ENCODE measurements at regions not wholly inside any gene's neighbourhood (a gene's known extent, or its start where the extent isn't known, plus 50 kb on each side); places are given as distances from the start of the nearest gene placed in this dataset.

DNA sequence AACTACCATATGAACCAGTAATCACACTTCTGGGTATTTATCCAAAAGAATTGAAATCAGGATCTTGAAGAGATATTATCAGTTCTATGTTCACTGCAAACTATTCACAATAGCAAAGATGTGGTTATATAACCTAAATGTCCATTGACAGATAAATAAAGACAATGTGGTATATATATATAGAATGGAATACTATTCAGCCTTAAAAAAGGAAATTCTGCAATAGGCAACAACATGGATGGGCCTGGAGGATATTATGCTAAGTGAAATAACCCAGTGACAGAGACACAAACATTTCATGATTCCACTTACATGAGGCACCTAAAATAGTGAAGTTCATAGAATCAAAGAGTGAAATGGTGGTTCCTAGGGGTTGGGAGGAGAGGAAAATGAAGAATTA, 90.6 kb upstream of the CDK1 start:
- H3K27me3 Mint-ChIP-seq: no peaks in the 10 kb centered on the region

DNA sequence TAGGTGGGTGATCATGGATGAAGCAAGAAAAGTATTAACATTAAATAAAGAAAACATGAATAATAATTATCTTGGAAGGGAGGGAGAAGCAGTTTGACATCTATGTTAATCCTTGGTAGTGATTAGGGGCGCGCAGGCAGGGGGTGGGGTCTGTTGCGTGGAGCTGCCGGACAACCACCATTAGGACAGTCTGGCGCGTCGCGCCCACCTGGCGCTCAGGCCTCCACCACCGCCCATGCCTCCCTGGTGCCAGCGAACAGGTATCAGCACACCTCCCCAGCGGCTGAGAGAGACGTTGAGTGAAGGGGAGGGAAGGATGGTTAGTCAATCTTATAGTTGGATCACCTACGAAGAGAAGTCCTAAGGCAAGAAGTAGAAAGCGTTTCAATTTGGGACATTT, 94.2 kb upstream of the CDK1 start:
- H3K27ac Mint-ChIP-seq: no peak overlapping the region
- no peaks in the 10 kb centered on the region for H3K27me3 Mint-ChIP-seq
- no peaks in the 10 kb centered on the region for H3K4me1 Mint-ChIP-seq
- no peak overlapping the region for H3K4me3 Mint-ChIP-seq
- ATAC-seq (ENCODE audit: low read depth) (no peak), DNase-seq (no peak)
- no peaks in the 10 kb centered on the region for H3K9me3 Mint-ChIP-seq
- no peaks in the 10 kb centered on the region for H3K36me3 Mint-ChIP-seq
- POLR2A ChIA-PET: no interaction called here

More for the DNA sequence above, 90.6 kb upstream of the CDK1 start:
- Mint-ChIP-seq H3K4me1 (no peaks in the 10 kb centered on the region), H3K4me3 (no peak overlapping the region), H3K36me3 (no peaks in the 10 kb centered on the region), H3K9me3 (no peaks in the 10 kb centered on the region), H3K27ac (no peak overlapping the region)
- no peak for DNase-seq
- POLR2A ChIA-PET: no interaction called here
- no peak for ATAC-seq (ENCODE audit: low read depth)

DNA sequence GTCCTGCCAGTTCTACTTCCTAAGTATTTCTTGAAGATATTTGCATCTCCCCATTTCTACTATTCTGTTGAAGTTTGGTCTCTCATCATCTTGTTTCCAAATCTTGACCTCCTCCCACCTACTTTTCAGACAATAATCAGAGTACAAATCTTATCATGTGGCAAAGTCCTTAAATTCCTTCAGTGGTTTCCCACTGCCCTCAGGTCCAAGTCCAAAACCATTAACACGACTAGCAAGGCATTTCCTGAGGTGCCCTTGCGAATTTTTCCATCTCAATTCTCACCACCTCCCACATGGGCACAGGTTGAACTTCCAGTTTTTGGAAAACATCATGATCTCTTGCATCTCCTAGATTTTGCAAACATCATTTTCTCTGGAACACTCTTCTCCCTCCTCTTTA, 97.2 kb upstream of the CDK1 start:
- Mint-ChIP-seq H3K27ac (no peak overlapping the region), H3K4me1 (no peaks in the 10 kb centered on the region), H3K36me3 (no peaks in the 10 kb centered on the region), H3K9me3 (no peaks in the 10 kb centered on the region), H3K4me3 (no peak overlapping the region), H3K27me3 (peaks cover 3% of the 10 kb centered on the region)
- POLR2A ChIA-PET: no interaction called here
- DNase-seq: no peak
- ATAC-seq (ENCODE audit: low read depth): no peak

- ATAC-seq (ENCODE audit: low read depth) (no peak), DNase-seq (no peak)
- Mint-ChIP-seq H3K4me1 (no peaks in the 10 kb centered on the region), H3K27ac (no peak overlapping the region), H3K27me3 (peaks cover 8% of the 10 kb centered on the region), H3K9me3 (no peaks in the 10 kb centered on the region), H3K36me3 (no peaks in the 10 kb centered on the region), H3K4me3 (no peak overlapping the region)
- POLR2A ChIA-PET: no interaction called here
Observed at GRCh38 chr10:60679388-60679990, 98.8 kb upstream of the CDK1 start.

DNA sequence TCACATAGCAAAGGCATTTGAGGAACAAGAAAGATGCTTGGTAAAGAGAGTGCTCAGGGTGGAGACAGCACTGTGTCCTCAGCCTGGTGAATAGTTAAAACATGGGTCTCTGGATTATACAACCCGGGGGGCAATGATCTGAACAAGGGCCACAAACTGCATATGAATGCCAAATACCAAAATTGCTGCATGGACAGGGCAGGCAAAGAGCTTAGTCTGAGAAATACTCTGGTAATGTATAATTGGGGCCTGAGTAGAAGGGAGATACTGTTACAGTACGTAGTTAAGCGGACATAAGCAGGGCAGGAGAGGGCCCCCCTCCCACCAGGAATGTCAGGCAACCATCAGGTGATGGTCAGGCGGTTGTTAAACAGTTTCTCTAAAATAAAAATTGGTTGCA, 99.3 kb upstream of the CDK1 start:
- H3K9me3 Mint-ChIP-seq: peaks cover 3% of the 10 kb centered on the region
- H3K4me3 Mint-ChIP-seq: no peak overlapping the region
- no peak overlapping the region for H3K27ac Mint-ChIP-seq
- H3K4me1 Mint-ChIP-seq: no peaks in the 10 kb centered on the region
- POLR2A ChIA-PET: no interaction called here
- H3K27me3 Mint-ChIP-seq: peaks cover 8% of the 10 kb centered on the region
- DNase-seq (no peak), ATAC-seq (ENCODE audit: low read depth) (no peak)
- no peaks in the 10 kb centered on the region for H3K36me3 Mint-ChIP-seq

DNA sequence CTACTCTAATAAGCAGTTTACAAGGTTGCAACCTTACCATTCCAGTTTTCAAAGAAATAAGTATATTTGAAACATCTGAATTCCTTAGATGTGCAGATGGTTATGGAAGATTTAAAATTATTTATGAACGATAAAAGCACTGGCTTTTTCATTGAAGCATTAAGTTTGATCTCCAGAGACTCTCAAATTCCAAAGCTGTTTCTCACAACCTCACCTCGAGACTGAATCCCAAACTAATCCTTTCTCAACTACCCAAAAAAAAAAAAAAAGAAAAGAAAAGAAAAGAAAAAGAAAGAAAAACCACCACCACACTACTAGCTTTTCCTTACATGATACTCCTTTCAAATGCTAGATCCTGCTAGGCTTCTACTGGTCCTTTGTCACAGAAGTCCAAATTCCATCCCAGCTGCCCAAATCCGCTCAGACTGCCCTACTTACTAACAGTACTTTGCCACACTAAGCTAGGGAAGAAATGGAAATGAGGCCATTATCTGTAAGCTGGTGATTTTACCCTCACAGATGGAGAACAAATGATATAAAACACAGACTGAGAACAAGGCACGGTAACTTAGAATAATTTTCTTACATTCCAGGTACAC, 100.6 kb upstream of the CDK1 start:
- H3K27ac Mint-ChIP-seq: no peak overlapping the region
- H3K9me3 Mint-ChIP-seq: peaks cover 4% of the 10 kb centered on the region
- H3K36me3 Mint-ChIP-seq: no peaks in the 10 kb centered on the region
- peaks cover 8% of the 10 kb centered on the region for H3K27me3 Mint-ChIP-seq
- POLR2A ChIA-PET: no interaction called here
- no peak for DNase-seq
- no peak overlapping the region for H3K4me3 Mint-ChIP-seq
- no peak for ATAC-seq (ENCODE audit: low read depth)
- H3K4me1 Mint-ChIP-seq: no peaks in the 10 kb centered on the region

GRCh38 chr10:60675236-60675635, 103.0 kb upstream of the CDK1 start:
- Mint-ChIP-seq H3K36me3 (no peaks in the 10 kb centered on the region), H3K4me3 (no peak overlapping the region), H3K9me3 (peaks cover 4% of the 10 kb centered on the region), H3K27ac (no peak overlapping the region), H3K27me3 (peaks cover 8% of the 10 kb centered on the region), H3K4me1 (no peaks in the 10 kb centered on the region)
- POLR2A ChIA-PET: no interaction called here
- ATAC-seq (ENCODE audit: low read depth) (no peak), DNase-seq (no peak)

- Mint-ChIP-seq H3K9me3 (peaks cover 4% of the 10 kb centered on the region), H3K27me3 (no peaks in the 10 kb centered on the region), H3K36me3 (no peaks in the 10 kb centered on the region), H3K4me1 (no peaks in the 10 kb centered on the region), H3K4me3 (no peak overlapping the region), H3K27ac (no peak overlapping the region)
- ATAC-seq (ENCODE audit: low read depth) (no peak), DNase-seq (no peak)
- POLR2A ChIA-PET: no interaction called here
Observed at GRCh38 chr10:60669501-60669900, 108.8 kb upstream of the CDK1 start.

DNA sequence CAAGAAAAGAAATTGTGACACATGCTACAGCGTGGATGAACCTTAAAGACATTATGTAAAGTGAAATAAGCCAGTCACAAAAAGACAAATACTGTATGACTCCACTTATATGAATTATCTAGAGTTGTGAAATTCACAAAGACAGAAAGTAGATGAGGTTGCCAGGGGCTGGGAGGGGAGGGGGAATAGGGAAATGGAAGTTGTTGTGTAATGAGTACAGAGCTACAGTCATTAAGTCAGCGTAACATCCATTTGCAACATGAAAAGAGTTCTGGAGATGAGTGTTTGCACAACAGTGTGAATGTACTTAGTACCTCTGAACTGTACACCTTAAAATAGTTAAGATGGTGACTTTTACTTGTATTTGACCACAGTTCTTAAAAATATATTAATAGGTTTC, 112.1 kb upstream of the CDK1 start:
- Mint-ChIP-seq H3K27ac (no peak overlapping the region), H3K4me1 (no peaks in the 10 kb centered on the region), H3K9me3 (no peaks in the 10 kb centered on the region), H3K27me3 (no peaks in the 10 kb centered on the region), H3K4me3 (no peak overlapping the region), H3K36me3 (no peaks in the 10 kb centered on the region)
- no peak for DNase-seq
- POLR2A ChIA-PET: no interaction called here
- no peak for ATAC-seq (ENCODE audit: low read depth)

DNA sequence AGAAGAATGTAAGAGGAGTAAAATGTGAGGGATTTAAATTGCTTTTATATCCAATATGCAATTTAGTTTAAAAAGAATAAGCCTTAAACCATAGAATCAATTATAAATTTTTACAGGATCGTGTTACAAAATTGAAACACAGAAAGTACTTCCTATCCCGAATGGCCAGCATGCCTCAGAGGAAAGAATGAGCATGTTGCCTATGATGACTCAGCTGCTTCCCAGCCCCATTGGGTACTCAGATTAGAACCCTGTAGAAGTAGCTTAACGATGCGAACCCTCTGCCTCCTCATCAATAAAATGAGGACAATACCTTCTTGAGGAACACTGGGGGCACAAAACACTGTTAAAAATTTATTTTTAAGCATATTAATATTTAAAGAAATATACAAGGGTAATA, 113.4 kb upstream of the CDK1 start:
- H3K4me3 Mint-ChIP-seq: no peak overlapping the region

DNA sequence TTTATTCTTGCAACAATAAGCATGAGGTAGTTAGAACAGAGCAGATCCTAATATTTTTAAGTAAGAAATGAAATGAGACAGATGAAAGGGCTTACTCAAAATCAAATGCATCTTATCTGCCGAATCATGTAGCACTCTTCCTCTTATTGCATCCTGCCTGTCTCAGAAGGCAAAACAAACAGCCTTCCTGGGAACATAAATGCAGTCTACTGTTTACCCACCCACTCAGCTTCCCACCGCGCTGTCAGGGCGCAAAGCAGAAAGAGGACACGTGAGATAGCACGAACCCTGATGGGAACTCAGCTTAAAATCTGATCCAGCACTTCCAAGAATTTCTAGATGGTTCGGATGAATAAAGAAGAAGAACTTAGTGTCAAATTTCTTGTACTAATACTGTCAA, 114.4 kb upstream of the CDK1 start:
- Mint-ChIP-seq H3K4me1 (no peaks in the 10 kb centered on the region), H3K27me3 (no peaks in the 10 kb centered on the region), H3K4me3 (no peak overlapping the region), H3K27ac (no peak overlapping the region), H3K36me3 (no peaks in the 10 kb centered on the region), H3K9me3 (no peaks in the 10 kb centered on the region)
- POLR2A ChIA-PET: no interaction called here
- no peak for ATAC-seq (ENCODE audit: low read depth)
- DNase-seq: no peak

More for the DNA sequence above, 113.4 kb upstream of the CDK1 start:
- no peak for ATAC-seq (ENCODE audit: low read depth)
- no peaks in the 10 kb centered on the region for H3K27me3 Mint-ChIP-seq
- H3K36me3 Mint-ChIP-seq: no peaks in the 10 kb centered on the region
- POLR2A ChIA-PET: no interaction called here
- H3K4me1 Mint-ChIP-seq: no peaks in the 10 kb centered on the region
- DNase-seq: no peak
- no peak overlapping the region for H3K27ac Mint-ChIP-seq
- H3K9me3 Mint-ChIP-seq: no peaks in the 10 kb centered on the region

- no peaks in the 10 kb centered on the region for H3K36me3 Mint-ChIP-seq
- ATAC-seq (ENCODE audit: low read depth): no peak
- H3K27ac Mint-ChIP-seq: no peak overlapping the region
- no peak overlapping the region for H3K4me3 Mint-ChIP-seq
- H3K4me1 Mint-ChIP-seq: no peaks in the 10 kb centered on the region
- DNase-seq: no peak
- H3K27me3 Mint-ChIP-seq: no peaks in the 10 kb centered on the region
- POLR2A ChIA-PET: no interaction called here
- no peaks in the 10 kb centered on the region for H3K9me3 Mint-ChIP-seq
Observed at GRCh38 chr10:60662917-60663614, 115.2 kb upstream of the CDK1 start.

GRCh38 chr10:60661637-60662036, 116.6 kb upstream of the CDK1 start:
- DNase-seq (no peak), ATAC-seq (ENCODE audit: low read depth) (no peak)
- no peaks in the 10 kb centered on the region for H3K36me3 Mint-ChIP-seq
- H3K27me3 Mint-ChIP-seq: no peaks in the 10 kb centered on the region
- no peak overlapping the region for H3K27ac Mint-ChIP-seq
- POLR2A ChIA-PET: no interaction called here
- no peaks in the 10 kb centered on the region for H3K4me1 Mint-ChIP-seq
- no peaks in the 10 kb centered on the region for H3K9me3 Mint-ChIP-seq
- no peak overlapping the region for H3K4me3 Mint-ChIP-seq

DNA sequence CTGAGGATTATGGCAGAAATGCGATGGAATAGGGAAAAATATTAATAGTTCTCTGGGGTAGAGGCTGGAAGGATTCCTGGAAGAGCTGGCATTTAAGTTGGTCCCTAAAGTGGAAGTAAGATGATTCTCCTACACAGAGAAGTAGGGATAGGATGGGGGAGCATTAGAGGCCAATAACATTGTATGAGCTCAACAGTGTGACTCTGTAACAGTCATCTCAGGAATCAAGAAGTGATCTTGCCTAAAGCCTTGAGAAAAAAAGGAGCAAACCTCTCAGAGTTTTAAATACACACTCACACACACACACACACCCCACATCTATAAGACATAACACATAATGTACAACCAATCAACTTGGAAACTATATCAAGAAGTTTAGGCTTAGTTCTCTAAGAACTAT, 117.7 kb upstream of the CDK1 start:
- ATAC-seq (ENCODE audit: low read depth) (no peak), DNase-seq (no peak)
- no peaks in the 10 kb centered on the region for H3K27me3 Mint-ChIP-seq
- no peak overlapping the region for H3K27ac Mint-ChIP-seq
- no peaks in the 10 kb centered on the region for H3K36me3 Mint-ChIP-seq
- no peaks in the 10 kb centered on the region for H3K4me1 Mint-ChIP-seq
- no peaks in the 10 kb centered on the region for H3K9me3 Mint-ChIP-seq
- H3K4me3 Mint-ChIP-seq: no peak overlapping the region
- POLR2A ChIA-PET: no interaction called here
